GM23338 (cell line): ENCODE measurements at regions not wholly inside any gene's neighbourhood (a gene's known extent, or its start where the extent isn't known, plus 50 kb on each side); places are given as distances from the start of the nearest gene placed in this dataset.

Source experiments
- ATAC-seq: fragments of 200-7000 bp; cut with Tn5 transposase; 3 replicates; pipeline ENCODE4 v1.9.1; 2020
- DNase-seq: peaks from one replicate; pipeline ENCODE4 v3.0.0-alpha.2; 2015; ENCODE audit warnings: low spot score
- H2AFZ ChIP-seq: fragments of 200-600 bp; sonication (generic); 2 replicates; pipeline ENCODE4 v1.8.0; 2016; ENCODE audit warnings: antibody characterized with exemption, mild to moderate bottlenecking, moderate library complexity
- H3F3A ChIP-seq: fragments of 200-600 bp; sonication (generic); replicated peaks from 2 replicates; pipeline ENCODE4 v1.8.0; 2017; ENCODE audit warnings: antibody characterized with exemption, mixed run types, low read depth
- H3K27ac ChIP-seq: fragments of 200-600 bp; sonication (generic); 2 replicates; pipeline ENCODE4 v1.6.1; 2016; ENCODE audit warnings: low read depth
- H3K27me3 ChIP-seq: fragments of 200-600 bp; sonication (generic); 2 replicates; pipeline ENCODE4 v1.8.0; 2016; ENCODE audit warnings: mild to moderate bottlenecking, mixed run types, moderate library complexity; ENCODE audit not compliant: insufficient read depth
- H3K36me3 ChIP-seq: fragments of 200-600 bp; sonication (generic); 2 replicates; pipeline ENCODE4 v1.8.0; 2016; ENCODE audit warnings: mild to moderate bottlenecking; ENCODE audit not compliant: insufficient read depth
- H3K4me1 ChIP-seq: fragments of 200-600 bp; sonication (generic); 2 replicates; pipeline ENCODE4 v1.8.0; 2016; ENCODE audit warnings: mild to moderate bottlenecking, moderate library complexity; ENCODE audit not compliant: insufficient read depth
- H3K4me2 ChIP-seq: fragments of 200-600 bp; sonication (generic); 2 replicates; pipeline ENCODE4 v1.7.1; 2017; ENCODE audit warnings: mixed run types
- H3K4me3 ChIP-seq: fragments of 200-600 bp; sonication (generic); 2 replicates; pipeline ENCODE4 v1.6.1; 2016; ENCODE audit warnings: mixed run types
- H3K79me2 ChIP-seq: fragments of 200-600 bp; sonication (generic); replicated peaks from 2 replicates; pipeline ENCODE4 v1.8.0; 2017; ENCODE audit warnings: mild to moderate bottlenecking; ENCODE audit not compliant: insufficient read depth
- H3K9me2 ChIP-seq: fragments of 200-600 bp; sonication (generic); 2 replicates; pipeline ENCODE4 v1.8.0; 2017; ENCODE audit not compliant: insufficient read depth
- H4K20me1 ChIP-seq: fragments of 200-600 bp; sonication (generic); replicated peaks from 2 replicates; pipeline ENCODE4 v1.8.0; 2017; ENCODE audit warnings: mild to moderate bottlenecking; ENCODE audit not compliant: insufficient read depth
- H3K27ac Mint-ChIP-seq: 2 replicates; pipeline ENCODE4 v1.8.0; 2020; ENCODE audit warnings: inconsistent platforms, mild to moderate bottlenecking, moderate library complexity, mixed read lengths
- H3K27me3 Mint-ChIP-seq: 3 replicates; pipeline ENCODE4 v1.8.0; 2022; ENCODE audit warnings: low read depth, mild to moderate bottlenecking, moderate library complexity, mixed read lengths, inconsistent platforms; ENCODE audit not compliant: insufficient read depth, poor library complexity
- H3K36me3 Mint-ChIP-seq: 3 replicates; pipeline ENCODE4 v1.8.0; 2021; ENCODE audit warnings: low read depth, mild to moderate bottlenecking, inconsistent platforms, moderate library complexity, mixed read lengths
- H3K4me1 Mint-ChIP-seq: 3 replicates; pipeline ENCODE4 v1.8.0; 2020; ENCODE audit warnings: mild to moderate bottlenecking, inconsistent platforms, mixed read lengths
- H3K4me3 Mint-ChIP-seq: 3 replicates; pipeline ENCODE4 v1.8.0; 2021; ENCODE audit warnings: moderate library complexity, mild to moderate bottlenecking, inconsistent platforms, mixed read lengths
- H3K9me3 Mint-ChIP-seq: 3 replicates; pipeline ENCODE4 v1.8.0; 2020; ENCODE audit warnings: moderate library complexity, mild to moderate bottlenecking, inconsistent platforms, mixed read lengths
- CREB1 ChIP-seq: fragments of 250-450 bp; sonication (Bioruptor Pico); IDR thresholded peaks from 2 replicates; pipeline ENCODE4 v1.5.0; 2020; ENCODE audit warnings: low read depth, mild to moderate bottlenecking, moderate library complexity
- EZH2phosphoT487 ChIP-seq: fragments of 200-600 bp; sonication (generic); IDR thresholded peaks from one replicate; pipeline ENCODE4 v1.8.1; 2018; ENCODE audit warnings: antibody characterized with exemption; ENCODE audit not compliant: unreplicated experiment
- JUNB ChIP-seq: IDR thresholded peaks from one replicate; pipeline ENCODE4 v1.6.1; 2016; ENCODE audit warnings: antibody characterized with exemption; ENCODE audit not compliant: unreplicated experiment
- NANOG ChIP-seq: IDR thresholded peaks from 2 replicates; pipeline ENCODE4 v1.6.1; 2016; ENCODE audit warnings: antibody characterized with exemption, borderline replicate concordance
- REST ChIP-seq: IDR thresholded peaks from one replicate; pipeline ENCODE4 v1.6.1; 2018; ENCODE audit warnings: antibody characterized with exemption; ENCODE audit not compliant: unreplicated experiment
- STAT1 ChIP-seq: IDR thresholded peaks from one replicate; pipeline ENCODE4 v1.6.1; 2016; ENCODE audit warnings: antibody characterized with exemption; ENCODE audit not compliant: unreplicated experiment
- ZNF114 ChIP-seq: fragments of 250-450 bp; sonication (Bioruptor Pico); IDR thresholded peaks from 2 replicates; pipeline ENCODE4 v1.5.0; 2020; ENCODE audit warnings: mild to moderate bottlenecking, moderate library complexity
- ZNF331 ChIP-seq: fragments of 250-450 bp; sonication (Bioruptor Pico); IDR thresholded peaks from 2 replicates; pipeline ENCODE4 v1.5.0; 2020; ENCODE audit warnings: low read depth, mild to moderate bottlenecking, moderate library complexity
- TF ChIP-seq, protein P1 (sequence below): fragments of 250-450 bp; sonication (Bioruptor Pico); IDR thresholded peaks from 2 replicates; pipeline ENCODE4 v1.5.0; 2020; ENCODE audit warnings: mild to moderate bottlenecking, moderate library complexity

DNA sequence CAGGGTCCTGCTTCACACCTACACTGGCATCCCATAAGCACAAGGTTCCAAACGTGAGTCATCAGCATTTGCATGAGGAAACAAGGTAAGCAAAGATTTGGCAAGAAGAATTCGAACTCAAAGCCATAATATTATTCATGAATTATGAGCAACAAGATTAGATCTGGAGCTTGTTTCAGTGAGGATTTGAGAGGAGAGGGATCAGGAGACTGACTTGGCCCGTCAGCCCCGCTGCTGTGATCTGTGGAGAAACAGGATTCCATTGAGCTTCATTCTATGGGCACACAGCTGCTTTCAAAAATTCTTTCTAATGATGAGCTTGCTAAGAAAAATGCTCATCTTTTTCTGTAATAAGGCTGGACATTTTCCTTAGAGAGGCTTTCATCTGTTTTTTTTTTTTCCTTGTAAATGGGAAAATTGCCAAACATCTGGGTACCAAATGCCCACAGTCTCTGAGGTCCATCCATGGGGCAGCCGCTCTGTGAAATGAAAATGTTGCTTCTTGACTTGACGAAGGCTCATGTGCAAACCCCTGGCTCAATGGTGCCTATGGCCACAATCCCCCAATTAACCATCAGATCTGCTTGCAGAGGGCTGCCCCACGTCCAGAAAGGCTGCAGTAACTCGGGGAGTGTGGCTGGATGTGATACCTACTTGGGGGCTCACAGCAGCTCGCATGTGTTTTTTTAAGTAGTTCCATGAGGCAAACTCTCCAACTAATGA lies 179.3 kb downstream of the TMEM18 start:
- Histone ChIP-seq H3K36me3 (no peaks in the 10 kb centered on the region), H3K4me2 (no peak overlapping the region), H3K27me3 (no peaks in the 10 kb centered on the region), H2AFZ (no peak overlapping the region), H3K4me3 (no peak overlapping the region), H3K4me1 (no peaks in the 10 kb centered on the region), H3K9me2 (peaks cover 3% of the 10 kb centered on the region; the same call in 1 of the 2 replicates), H4K20me1 (no peaks in the 10 kb centered on the region), H3K79me2 (no peaks in the 10 kb centered on the region), H3F3A (no peaks in the 10 kb centered on the region), H3K27ac (no peak overlapping the region)
- Mint-ChIP-seq H3K27me3 (peaks cover 3% of the 10 kb centered on the region), H3K27ac (no peak overlapping the region), H3K9me3 (no peaks in the 10 kb centered on the region; the same call in 1 of the 3 replicates), H3K4me3 (no peak overlapping the region), H3K36me3 (no peaks in the 10 kb centered on the region), H3K4me1 (peaks cover 3% of the 10 kb centered on the region)
- no peak for ATAC-seq
- TF ChIP-seq ZNF114 (no peak), EZH2phosphoT487 (no peak), ZNF331 (no peak), CREB1 (CRISPR knock-in tag) (no peak), REST (no peak), STAT1 (no peak), NANOG (no peak)
- no peak for DNase-seq

DNA sequence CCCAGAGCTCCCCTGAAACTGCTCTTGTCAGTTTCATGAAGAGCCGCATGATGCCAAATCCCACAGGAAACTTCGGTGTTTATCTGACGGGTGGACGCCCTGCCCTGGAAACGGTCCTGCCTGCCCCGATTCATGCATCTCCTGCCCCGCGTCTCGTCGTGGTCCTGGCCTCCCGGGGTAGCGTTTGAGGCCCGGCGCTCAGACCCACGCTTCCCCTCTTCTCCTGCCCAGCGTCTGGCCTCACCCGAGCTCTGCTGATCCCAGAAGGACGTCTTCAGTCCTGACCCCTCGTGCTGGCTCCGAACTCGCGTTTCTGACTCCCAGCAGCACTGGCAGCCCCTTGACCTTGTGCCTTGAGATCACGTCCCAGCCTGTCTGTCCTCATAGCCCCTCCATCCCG lies 180.5 kb downstream of the TMEM18 start:
- Histone ChIP-seq H3K4me1 (no peaks in the 10 kb centered on the region), H3K4me2 (no peak overlapping the region), H3K9me2 (peaks cover 3% of the 10 kb centered on the region; the same call in 1 of the 2 replicates), H3K27me3 (no peaks in the 10 kb centered on the region), H3F3A (no peaks in the 10 kb centered on the region), H4K20me1 (no peaks in the 10 kb centered on the region), H3K36me3 (no peaks in the 10 kb centered on the region), H2AFZ (no peak overlapping the region), H3K79me2 (no peaks in the 10 kb centered on the region), H3K27ac (no peak overlapping the region), H3K4me3 (no peak overlapping the region)
- Mint-ChIP-seq H3K4me1 (peaks cover 3% of the 10 kb centered on the region), H3K27me3 (peaks cover 3% of the 10 kb centered on the region), H3K27ac (no peak overlapping the region), H3K36me3 (no peaks in the 10 kb centered on the region), H3K9me3 (no peaks in the 10 kb centered on the region; the same call in 1 of the 3 replicates), H3K4me3 (no peak overlapping the region)
- DNase-seq (no peak), ATAC-seq (no peak)
- TF ChIP-seq STAT1, result no peak
- TF ChIP-seq, protein P1, sequence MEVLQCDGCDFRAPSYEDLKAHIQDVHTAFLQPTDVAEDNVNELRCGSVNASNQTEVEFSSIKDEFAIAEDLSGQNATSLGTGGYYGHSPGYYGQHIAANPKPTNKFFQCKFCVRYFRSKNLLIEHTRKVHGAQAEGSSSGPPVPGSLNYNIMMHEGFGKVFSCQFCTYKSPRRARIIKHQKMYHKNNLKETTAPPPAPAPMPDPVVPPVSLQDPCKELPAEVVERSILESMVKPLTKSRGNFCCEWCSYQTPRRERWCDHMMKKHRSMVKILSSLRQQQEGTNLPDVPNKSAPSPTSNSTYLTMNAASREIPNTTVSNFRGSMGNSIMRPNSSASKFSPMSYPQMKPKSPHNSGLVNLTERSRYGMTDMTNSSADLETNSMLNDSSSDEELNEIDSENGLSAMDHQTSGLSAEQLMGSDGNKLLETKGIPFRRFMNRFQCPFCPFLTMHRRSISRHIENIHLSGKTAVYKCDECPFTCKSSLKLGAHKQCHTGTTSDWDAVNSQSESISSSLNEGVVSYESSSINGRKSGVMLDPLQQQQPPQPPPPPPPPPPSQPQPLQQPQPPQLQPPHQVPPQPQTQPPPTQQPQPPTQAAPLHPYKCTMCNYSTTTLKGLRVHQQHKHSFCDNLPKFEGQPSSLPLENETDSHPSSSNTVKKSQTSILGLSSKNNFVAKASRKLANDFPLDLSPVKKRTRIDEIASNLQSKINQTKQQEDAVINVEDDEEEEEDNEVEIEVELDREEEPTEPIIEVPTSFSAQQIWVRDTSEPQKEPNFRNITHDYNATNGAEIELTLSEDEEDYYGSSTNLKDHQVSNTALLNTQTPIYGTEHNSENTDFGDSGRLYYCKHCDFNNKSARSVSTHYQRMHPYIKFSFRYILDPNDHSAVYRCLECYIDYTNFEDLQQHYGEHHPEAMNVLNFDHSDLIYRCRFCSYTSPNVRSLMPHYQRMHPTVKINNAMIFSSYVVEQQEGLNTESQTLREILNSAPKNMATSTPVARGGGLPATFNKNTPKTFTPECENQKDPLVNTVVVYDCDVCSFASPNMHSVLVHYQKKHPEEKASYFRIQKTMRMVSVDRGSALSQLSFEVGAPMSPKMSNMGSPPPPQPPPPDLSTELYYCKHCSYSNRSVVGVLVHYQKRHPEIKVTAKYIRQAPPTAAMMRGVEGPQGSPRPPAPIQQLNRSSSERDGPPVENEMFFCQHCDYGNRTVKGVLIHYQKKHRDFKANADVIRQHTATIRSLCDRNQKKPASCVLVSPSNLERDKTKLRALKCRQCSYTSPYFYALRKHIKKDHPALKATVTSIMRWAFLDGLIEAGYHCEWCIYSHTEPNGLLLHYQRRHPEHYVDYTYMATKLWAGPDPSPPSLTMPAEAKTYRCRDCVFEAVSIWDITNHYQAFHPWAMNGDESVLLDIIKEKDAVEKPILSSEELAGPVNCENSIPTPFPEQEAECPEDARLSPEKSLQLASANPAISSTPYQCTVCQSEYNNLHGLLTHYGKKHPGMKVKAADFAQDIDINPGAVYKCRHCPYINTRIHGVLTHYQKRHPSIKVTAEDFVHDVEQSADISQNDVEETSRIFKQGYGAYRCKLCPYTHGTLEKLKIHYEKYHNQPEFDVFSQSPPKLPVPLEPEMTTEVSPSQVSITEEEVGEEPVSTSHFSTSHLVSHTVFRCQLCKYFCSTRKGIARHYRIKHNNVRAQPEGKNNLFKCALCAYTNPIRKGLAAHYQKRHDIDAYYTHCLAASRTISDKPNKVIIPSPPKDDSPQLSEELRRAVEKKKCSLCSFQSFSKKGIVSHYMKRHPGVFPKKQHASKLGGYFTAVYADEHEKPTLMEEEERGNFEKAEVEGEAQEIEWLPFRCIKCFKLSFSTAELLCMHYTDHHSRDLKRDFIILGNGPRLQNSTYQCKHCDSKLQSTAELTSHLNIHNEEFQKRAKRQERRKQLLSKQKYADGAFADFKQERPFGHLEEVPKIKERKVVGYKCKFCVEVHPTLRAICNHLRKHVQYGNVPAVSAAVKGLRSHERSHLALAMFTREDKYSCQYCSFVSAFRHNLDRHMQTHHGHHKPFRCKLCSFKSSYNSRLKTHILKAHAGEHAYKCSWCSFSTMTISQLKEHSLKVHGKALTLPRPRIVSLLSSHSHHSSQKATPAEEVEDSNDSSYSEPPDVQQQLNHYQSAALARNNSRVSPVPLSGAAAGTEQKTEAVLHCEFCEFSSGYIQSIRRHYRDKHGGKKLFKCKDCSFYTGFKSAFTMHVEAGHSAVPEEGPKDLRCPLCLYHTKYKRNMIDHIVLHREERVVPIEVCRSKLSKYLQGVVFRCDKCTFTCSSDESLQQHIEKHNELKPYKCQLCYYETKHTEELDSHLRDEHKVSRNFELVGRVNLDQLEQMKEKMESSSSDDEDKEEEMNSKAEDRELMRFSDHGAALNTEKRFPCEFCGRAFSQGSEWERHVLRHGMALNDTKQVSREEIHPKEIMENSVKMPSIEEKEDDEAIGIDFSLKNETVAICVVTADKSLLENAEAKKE (CRISPR knock-in tag), result no peak
- TF ChIP-seq EZH2phosphoT487, result no peak
- no peak for TF ChIP-seq CREB1 (CRISPR knock-in tag)
- no peak for TF ChIP-seq JUNB
